Neuronal stem cell (in vitro differentiated cells): ENCODE measurements at regions not wholly inside any gene's neighbourhood (a gene's known extent, or its start where the extent isn't known, plus 50 kb on each side); places are given as distances from the start of the nearest gene placed in this dataset.

Experiments used
- DNase-seq: peaks from one replicate; pipeline ENCODE4 v3.0.0-alpha.2; 2013; ENCODE audit warnings: low spot score
- H2AFZ ChIP-seq: one replicate; pipeline ENCODE4 v1.6.1; 2013; ENCODE audit warnings: mild to moderate bottlenecking, low read length, inconsistent platforms
- H2AK5ac ChIP-seq: 2 replicates; pipeline ENCODE4 v1.6.1; 2013; ENCODE audit warnings: low read depth, mild to moderate bottlenecking, inconsistent platforms, low read length, moderate library complexity, mixed read lengths
- H2BK120ac ChIP-seq: 2 replicates; pipeline ENCODE4 v1.6.1; 2013; ENCODE audit warnings: low read depth, mild to moderate bottlenecking, inconsistent platforms, low read length, moderate library complexity, mixed read lengths
- H2BK12ac ChIP-seq: one replicate; pipeline ENCODE4 v1.6.1; 2013; ENCODE audit warnings: low read length, inconsistent platforms
- H2BK15ac ChIP-seq: 2 replicates; pipeline ENCODE4 v1.6.1; 2013; ENCODE audit warnings: mild to moderate bottlenecking, low read length, inconsistent platforms, mixed read lengths
- H2BK5ac ChIP-seq: one replicate; pipeline ENCODE4 v1.6.1; 2013; ENCODE audit warnings: inconsistent platforms, mild to moderate bottlenecking, low read length, moderate library complexity
- H3K14ac ChIP-seq: one replicate; pipeline ENCODE4 v1.6.1; 2013; ENCODE audit warnings: low read length, inconsistent platforms
- H3K18ac ChIP-seq: 2 replicates; pipeline ENCODE4 v1.6.1; 2013; ENCODE audit warnings: low read length, inconsistent platforms
- H3K23ac ChIP-seq: 2 replicates; pipeline ENCODE4 v1.6.1; 2013; ENCODE audit warnings: low read depth, mild to moderate bottlenecking, mixed read lengths, low read length, inconsistent platforms; ENCODE audit not compliant: poor library complexity
- H3K27ac ChIP-seq: replicated peaks from 3 replicates; pipeline ENCODE4 v1.5.1; 2013; ENCODE audit warnings: low read length, inconsistent platforms
- H3K27me3 ChIP-seq, 3 experiments: 2 replicates each; pipeline ENCODE4 v1.6.1; 2013; ENCODE audit warnings: low read length in 3 of 3, mild to moderate bottlenecking in 2 of 3, inconsistent platforms in 1 of 3, low read depth in 1 of 3, mixed read lengths in 1 of 3, moderate library complexity in 1 of 3; ENCODE audit not compliant: control insufficient read depth in 3 of 3, insufficient read depth in 3 of 3
- H3K36me3 ChIP-seq, 2 donors: replicated peaks in 1 of 2; 2 replicates each; pipeline ENCODE4 v1.6.1; 2013; ENCODE audit warnings: low read length in 2 of 2; ENCODE audit not compliant: control insufficient read depth in 2 of 2, insufficient read depth in 2 of 2
- H3K4ac ChIP-seq: 2 replicates; pipeline ENCODE4 v1.6.1; 2013; ENCODE audit warnings: inconsistent platforms, mild to moderate bottlenecking, low read length, moderate library complexity
- H3K4me1 ChIP-seq, 2 donors: 1 replicate in 1 of 2; 2 replicates in 1 of 2; pipeline ENCODE4 v1.6.1; 2013; ENCODE audit warnings: low read length in 2 of 2, low read depth in 1 of 2; ENCODE audit not compliant: control insufficient read depth in 2 of 2, insufficient read depth in 1 of 2
- H3K4me2 ChIP-seq: one replicate; pipeline ENCODE4 v1.6.1; 2013; ENCODE audit warnings: mild to moderate bottlenecking, low read length, inconsistent platforms; ENCODE audit not compliant: insufficient read depth, poor library complexity, severe bottlenecking
- H3K4me3 ChIP-seq, 2 donors: 2 replicates each; pipeline ENCODE4 v1.5.1; 2013; ENCODE audit warnings: low read length in 2 of 2, mild to moderate bottlenecking in 2 of 2, inconsistent platforms in 1 of 2, moderate library complexity in 1 of 2
- H3K79me1 ChIP-seq: one replicate; pipeline ENCODE4 v1.6.1; 2013; ENCODE audit warnings: low read depth, mild to moderate bottlenecking, inconsistent platforms, low read length, moderate library complexity
- H3K9ac ChIP-seq: one replicate; pipeline ENCODE4 v1.6.1; 2013; ENCODE audit warnings: mild to moderate bottlenecking, low read depth, low read length, inconsistent platforms; ENCODE audit not compliant: poor library complexity
- H3K9me3 ChIP-seq, 2 donors: replicated peaks in 1 of 2; 2 replicates each; pipeline versions ENCODE3 to v1.6.1; 2013; ENCODE audit warnings: low read length in 2 of 2, mild to moderate bottlenecking in 2 of 2, inconsistent platforms in 1 of 2, low read depth in 1 of 2, mixed read lengths in 1 of 2, moderate library complexity in 1 of 2; ENCODE audit not compliant: control insufficient read depth in 2 of 2, insufficient read depth in 1 of 2
- H4K8ac ChIP-seq: one replicate; pipeline ENCODE4 v1.6.1; 2013; ENCODE audit warnings: low read depth, mild to moderate bottlenecking, inconsistent platforms, low read length, moderate library complexity
- H4K91ac ChIP-seq: one replicate; pipeline ENCODE4 v1.6.1; 2013; ENCODE audit warnings: low read length, low read depth, mild to moderate bottlenecking, inconsistent platforms; ENCODE audit not compliant: poor library complexity
- WGBS, 2 donors: extraction: QIAGEN DNeasy Blood & Tissue Kit; methylation state at CpG; one replicate each; pipeline ENCODE4 v1.1.7; 2013; ENCODE audit warnings: missing lambda C conversion rate in 2 of 2, mixed read lengths in 1 of 2; ENCODE audit not compliant: insufficient read length in 2 of 2, insufficient replicate concordance in 1 of 2; ENCODE audit errors: extremely low coverage in 2 of 2; 5-methylcytosine and 5-hydroxymethylcytosine counted together

GRCh38 chr7:25949736-25950487 is 202.1 kb upstream of the NFE2L3 start:
- Histone ChIP-seq H3K4me2 (peak overlapping the region; percentile 84), H3K9me3 (no peaks in the 10 kb centered on the region), H2BK12ac (no peak overlapping the region), H3K4me1 (peaks cover 1 to 5% of the 10 kb centered on the region in 2 donors), H3K36me3 (no peaks in the 10 kb centered on the region), H2BK120ac (no peak overlapping the region), H3K4me3 (peak overlapping the region; percentile 47 to 90), H3K27ac (no peak overlapping the region), H3K14ac (no peak overlapping the region), H2BK15ac (no peak overlapping the region), H2AK5ac (no peak overlapping the region), H3K9ac (no peak overlapping the region), H3K4ac (no peak overlapping the region), H3K79me1 (no peaks in the 10 kb centered on the region), H3K18ac (no peak overlapping the region), H2AFZ (peak overlapping the region; percentile 96), H2BK5ac (no peak overlapping the region), H4K8ac (no peak overlapping the region), H4K91ac (no peak overlapping the region), H3K27me3 (peaks cover 0 to 79% (median 13%) of the 10 kb centered on the region in 3 experiments), H3K23ac (no peak overlapping the region)
- no CpG with 5 or more reads among the region's 32 CpGs for WGBS, 2 donors
- peak; percentile 30 for DNase-seq

- Histone ChIP-seq H3K14ac (no peak overlapping the region), H2BK5ac (no peak overlapping the region), H3K79me1 (no peaks in the 10 kb centered on the region), H4K8ac (no peak overlapping the region), H2BK120ac (no peak overlapping the region), H2AK5ac (no peak overlapping the region), H2BK15ac (peak overlapping the region; percentile 57), H3K27me3 (peaks cover 0 to 83% (median 13%) of the 10 kb centered on the region in 3 experiments), H3K27ac (no peak overlapping the region), H3K23ac (no peak overlapping the region), H3K4ac (no peak overlapping the region), H2BK12ac (no peak overlapping the region), H2AFZ (peak overlapping the region; percentile 96), H3K4me2 (peak overlapping the region; percentile 84), H3K9me3 (no peaks in the 10 kb centered on the region), H3K4me3 (peak overlapping the region; percentile 47 to 90), H4K91ac (no peak overlapping the region), H3K4me1 (peaks cover 1 to 5% of the 10 kb centered on the region in 2 donors), H3K9ac (peak overlapping the region; percentile 82), H3K18ac (peak overlapping the region; percentile 74), H3K36me3 (no peaks in the 10 kb centered on the region)
- no CpG with 5 or more reads among the region's 86 CpGs for WGBS, 2 donors
- DNase-seq = peak; percentile 91
These were observed 201.2 kb upstream of the NFE2L3 start for GRCh38 chr7:25950488-25951413.

- Histone ChIP-seq H2BK12ac (no peak overlapping the region), H3K14ac (no peak overlapping the region), H3K4me2 (peak overlapping the region; percentile 81), H3K9me3 (no peaks in the 10 kb centered on the region), H3K27me3 (peaks cover 0 to 86% (median 13%) of the 10 kb centered on the region in 3 experiments), H3K4me3 (peak overlapping the region; percentile 31 to 84), H2BK5ac (no peak overlapping the region), H2AK5ac (no peak overlapping the region), H3K27ac (no peak overlapping the region), H4K8ac (no peak overlapping the region), H3K9ac (peak overlapping the region; percentile 67), H3K18ac (peak overlapping the region; percentile 84), H2BK15ac (no peak overlapping the region), H3K23ac (no peak overlapping the region), H3K4me1 (peaks cover 1 to 5% of the 10 kb centered on the region in 2 donors), H3K79me1 (no peaks in the 10 kb centered on the region), H4K91ac (no peak overlapping the region), H2BK120ac (no peak overlapping the region), H2AFZ (peak overlapping the region; percentile 96), H3K4ac (no peak overlapping the region), H3K36me3 (no peaks in the 10 kb centered on the region)
- WGBS, 2 donors = no CpG with 5 or more reads among the region's 46 CpGs
- DNase-seq = peak; percentile 56
These were observed 200.4 kb upstream of the NFE2L3 start for GRCh38 chr7:25951414-25952260.
